Naive thymus-derived CD4-positive, alpha-beta T cell (primary cell): ENCODE measurements at regions not wholly inside any gene's neighbourhood (a gene's known extent, or its start where the extent isn't known, plus 50 kb on each side); places are given as distances from the start of the nearest gene placed in this dataset.

Experiments used
- ATAC-seq: fragments of 150-1000 bp; cut with Tn5 transposase; 2 replicates; pipeline ENCODE4 v1.10.0; 2021; ENCODE audit warnings: mild to moderate bottlenecking, moderate library complexity
- CTCF ChIA-PET: fragments of 350-600 bp; sonication (Branson Sonifier 250); formaldehyde crosslinking; loops from one replicate; lab custom pipeline; 2021; ENCODE audit warnings: antibody characterized with exemption; lab: Charles Lee
- POLR2A ChIA-PET: fragments of 350-600 bp; sonication (Branson Sonifier 250); formaldehyde crosslinking; loops from one replicate; lab custom pipeline; 2021; ENCODE audit warnings: antibody characterized with exemption, inconsistent platforms; lab: Charles Lee
- DNase-seq, 9 donors: peaks; one replicate each; pipeline versions ENCODE4 v3.0.0 to v3.0.0-alpha.2; 2020 to 2022; ENCODE audit warnings: mixed read lengths in 1 of 9
- H3K27ac ChIP-seq: one replicate; pipeline ENCODE4 v1.7.0; 2013; ENCODE audit warnings: mild to moderate bottlenecking, low read depth, low read length, moderate library complexity
- H3K27me3 ChIP-seq, 2 donors: one replicate each; pipeline ENCODE4 v1.7.0; 2013; ENCODE audit warnings: low read length in 2 of 2, mild to moderate bottlenecking in 2 of 2, moderate library complexity in 2 of 2; ENCODE audit not compliant: control insufficient read depth in 2 of 2, insufficient read depth in 2 of 2
- H3K36me3 ChIP-seq, 3 experiments: 1 replicate in 2 of 3; 2 replicates in 1 of 3; pipeline ENCODE4 v1.7.0; 2013; ENCODE audit warnings: low read length in 3 of 3, mild to moderate bottlenecking in 3 of 3, moderate library complexity in 1 of 3; ENCODE audit not compliant: insufficient read depth in 3 of 3, control insufficient read depth in 2 of 3
- H3K4me1 ChIP-seq, 2 donors: one replicate each; pipeline ENCODE4 v1.7.0; 2013; ENCODE audit warnings: low read length in 2 of 2, mild to moderate bottlenecking in 2 of 2, moderate library complexity in 1 of 2; ENCODE audit not compliant: control insufficient read depth in 2 of 2, insufficient read depth in 2 of 2
- H3K4me3 ChIP-seq: 2 replicates; pipeline ENCODE4 v1.7.0; 2013; ENCODE audit warnings: mild to moderate bottlenecking, low read length
- H3K9me3 ChIP-seq, 3 experiments: 1 replicate in 2 of 3; 2 replicates in 1 of 3; pipeline ENCODE4 v1.7.0; 2013; ENCODE audit warnings: low read length in 3 of 3; ENCODE audit not compliant: control insufficient read depth in 2 of 3
- H3K27ac Mint-ChIP-seq, 9 donors: one replicate each; pipeline ENCODE4 v1.8.0; 2020 to 2022; ENCODE audit warnings: mixed read lengths in 9 of 9, mild to moderate bottlenecking in 8 of 9, moderate library complexity in 5 of 9, inconsistent platforms in 2 of 9
- H3K27me3 Mint-ChIP-seq, 5 donors: one replicate each; pipeline ENCODE4 v1.8.0; 2021 to 2022; ENCODE audit warnings: mixed read lengths in 5 of 5, mild to moderate bottlenecking in 1 of 5
- H3K36me3 Mint-ChIP-seq, 5 donors: one replicate each; pipeline ENCODE4 v1.8.0; 2020 to 2022; ENCODE audit warnings: mixed read lengths in 5 of 5, mild to moderate bottlenecking in 3 of 5, inconsistent platforms in 1 of 5
- H3K4me1 Mint-ChIP-seq, 7 donors: one replicate each; pipeline ENCODE4 v1.8.0; 2020 to 2022; ENCODE audit warnings: mixed read lengths in 7 of 7, mild to moderate bottlenecking in 3 of 7, inconsistent platforms in 1 of 7
- H3K4me3 Mint-ChIP-seq, 10 donors: one replicate each; pipeline ENCODE4 v1.8.0; 2020 to 2022; ENCODE audit warnings: mild to moderate bottlenecking in 10 of 10, mixed read lengths in 10 of 10, moderate library complexity in 6 of 10, inconsistent platforms in 2 of 10
- H3K9me3 Mint-ChIP-seq, 11 donors: one replicate each; pipeline ENCODE4 v1.8.0; 2020 to 2022; ENCODE audit warnings: mixed read lengths in 11 of 11, mild to moderate bottlenecking in 4 of 11, inconsistent platforms in 1 of 11, moderate library complexity in 1 of 11
- intact Hi-C, 2 donors: fragments of 100-400 bp; cut with micrococcal nuclease; formaldehyde crosslinking; loops; one replicate each; pipeline ENCODE4 v1.15.1; 2023

DNA sequence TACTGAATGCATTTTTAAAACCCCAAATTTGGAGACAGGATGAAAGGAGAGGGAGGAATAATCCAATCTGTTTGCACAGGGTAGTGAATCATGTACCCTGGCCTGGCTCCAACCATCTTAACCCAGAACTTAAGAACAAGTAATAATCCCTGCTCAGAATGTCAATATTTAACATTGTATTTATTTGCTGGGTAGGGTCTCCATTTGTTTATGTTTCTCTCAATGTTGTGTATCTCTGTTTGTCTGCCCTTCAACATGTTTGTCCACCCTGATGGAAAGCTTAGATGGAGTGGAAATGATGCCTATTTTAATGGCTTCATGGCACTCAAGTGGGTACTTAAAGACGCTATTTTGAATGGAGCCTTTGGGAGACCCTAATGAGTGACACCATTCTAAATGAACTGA is 54.4 kb upstream of the CDC42BPA start:
- CTCF ChIA-PET = no interaction called here
- intact Hi-C loops = no loop called here
- H3K27me3 Mint-ChIP-seq = peaks cover 0 to 24% (median 8%) of the 10 kb centered on the region in 5 donors

DNA sequence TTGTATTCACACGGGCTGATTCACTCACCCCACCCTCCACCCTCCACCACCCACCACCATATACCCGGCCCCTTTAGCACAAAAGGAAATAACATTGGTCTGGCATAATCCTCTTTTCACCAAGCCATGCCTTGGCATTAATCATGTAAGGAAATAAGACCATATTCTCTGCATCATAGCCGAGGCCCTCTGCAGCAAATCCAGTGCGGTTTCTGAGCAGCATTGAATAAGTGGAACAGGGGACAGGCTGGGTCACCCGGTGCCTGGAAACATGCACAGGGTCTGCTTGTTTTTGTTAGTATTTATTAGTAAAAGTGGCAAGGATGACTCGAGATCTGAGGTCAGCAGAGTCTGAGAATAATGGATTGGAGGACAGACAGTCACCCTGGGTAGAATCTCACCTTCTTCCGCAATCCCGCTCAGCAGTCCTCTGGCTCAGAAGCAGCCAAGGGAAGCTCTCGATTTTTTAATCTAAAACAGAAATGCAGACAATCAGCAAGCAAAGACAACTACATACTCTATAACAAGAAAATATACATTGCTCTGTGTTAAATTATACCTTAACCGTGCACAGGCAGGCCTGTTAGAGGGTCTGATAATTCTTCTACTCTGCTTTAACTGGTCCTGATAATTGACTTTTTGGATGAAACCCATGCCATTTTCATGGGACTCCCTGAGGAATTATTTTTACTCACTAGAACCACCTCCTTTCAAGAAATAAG is 52.4 kb upstream of the CDC42BPA start:
- Histone ChIP-seq H3K4me3 (no peak overlapping the region), H3K27ac (no peak overlapping the region), H3K27me3 (no peaks in the 10 kb centered on the region), H3K36me3 (no peaks in the 10 kb centered on the region), H3K4me1 (no peaks in the 10 kb centered on the region), H3K9me3 (no peaks in the 10 kb centered on the region)
- no peak overlapping the region for H3K4me3 Mint-ChIP-seq
- DNase-seq (no peak), ATAC-seq (no peak)
- intact Hi-C loops = no loop called here
- ChIA-PET POLR2A (no interaction called here), CTCF (no interaction called here)
- peaks cover 0 to 11% (median 0%) of the 10 kb centered on the region in 5 donors for H3K27me3 Mint-ChIP-seq
- peaks cover 0 to 1% (median 0%) of the 10 kb centered on the region in 11 donors for H3K9me3 Mint-ChIP-seq
- no peaks in the 10 kb centered on the region for H3K36me3 Mint-ChIP-seq
- no peak overlapping the region for H3K27ac Mint-ChIP-seq
- H3K4me1 Mint-ChIP-seq = no peaks in the 10 kb centered on the region

More for the DNA sequence above, 54.4 kb upstream of the CDC42BPA start:
- H3K27ac ChIP-seq = no peak overlapping the region
- Mint-ChIP-seq H3K4me3 (no peak overlapping the region), H3K27ac (no peak overlapping the region), H3K36me3 (no peaks in the 10 kb centered on the region), H3K4me1 (no peaks in the 10 kb centered on the region), H3K9me3 (peaks cover 0 to 3% (median 0%) of the 10 kb centered on the region in 11 donors)
- ATAC-seq (no peak), DNase-seq (no peak)
- POLR2A ChIA-PET = no interaction called here
- H3K36me3 ChIP-seq = no peaks in the 10 kb centered on the region
- no peaks in the 10 kb centered on the region for H3K9me3 ChIP-seq
- H3K27me3 ChIP-seq = no peaks in the 10 kb centered on the region
- no peaks in the 10 kb centered on the region for H3K4me1 ChIP-seq
- H3K4me3 ChIP-seq = no peak overlapping the region

DNA sequence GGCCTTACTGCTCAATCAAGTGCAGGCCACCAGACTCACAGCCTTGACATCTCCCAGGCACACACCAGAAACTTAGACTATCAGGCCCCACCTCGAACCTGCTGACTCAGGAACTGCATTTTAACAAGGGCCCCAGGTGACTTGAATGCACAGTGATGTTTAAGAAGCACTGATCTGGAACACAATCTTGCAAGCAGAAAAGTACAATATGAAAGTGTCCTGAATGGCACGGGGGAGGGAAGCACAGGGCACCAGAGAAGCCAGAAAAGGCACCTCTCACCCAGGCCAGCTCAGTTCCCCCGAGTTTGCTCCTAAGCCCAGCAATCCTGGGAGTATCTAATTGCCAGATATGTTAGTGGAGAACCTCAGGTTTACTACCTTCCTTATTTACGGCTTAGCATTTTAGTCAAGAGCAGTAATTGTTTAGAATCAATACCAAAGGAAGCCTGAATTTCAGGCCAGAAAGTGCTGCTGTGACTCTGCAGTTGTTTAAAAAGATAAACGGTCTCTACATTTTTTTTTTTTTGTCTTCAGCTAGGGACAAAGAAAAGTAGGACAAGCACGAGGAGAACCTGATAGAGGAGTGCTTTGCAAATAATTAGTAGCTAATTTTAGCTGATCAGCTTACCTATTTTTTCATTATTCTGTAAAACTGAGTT is 50.9 kb upstream of the CDC42BPA start:
- CTCF ChIA-PET = interaction anchor here (0.5 kb wide), 1 partner anchor 1220 kb away, joined by 3 read pairs; no protein-coding TSS in a partner anchor
- no peak for ATAC-seq
- no peak overlapping the region for H3K4me3 ChIP-seq
- no peaks in the 10 kb centered on the region for H3K4me1 ChIP-seq
- H3K27ac Mint-ChIP-seq = no peak overlapping the region
- H3K9me3 ChIP-seq = no peaks in the 10 kb centered on the region
- no peaks in the 10 kb centered on the region for H3K27me3 ChIP-seq
- no peaks in the 10 kb centered on the region for H3K9me3 Mint-ChIP-seq
- H3K36me3 ChIP-seq = no peaks in the 10 kb centered on the region
- no peak for DNase-seq
- no peak overlapping the region for H3K27ac ChIP-seq
- H3K36me3 Mint-ChIP-seq = no peaks in the 10 kb centered on the region
- POLR2A ChIA-PET = no interaction called here
- H3K27me3 Mint-ChIP-seq = peaks cover 0 to 6% (median 0%) of the 10 kb centered on the region in 5 donors
- no peaks in the 10 kb centered on the region for H3K4me1 Mint-ChIP-seq
- intact Hi-C loops = no loop called here
- no peak overlapping the region for H3K4me3 Mint-ChIP-seq
